ENCODE measurements at regions not wholly inside any gene's neighbourhood (a gene's known extent, or its start where the extent isn't known, plus 50 kb on each side); places are given as distances from the start of the nearest gene placed in this dataset.

DNA sequence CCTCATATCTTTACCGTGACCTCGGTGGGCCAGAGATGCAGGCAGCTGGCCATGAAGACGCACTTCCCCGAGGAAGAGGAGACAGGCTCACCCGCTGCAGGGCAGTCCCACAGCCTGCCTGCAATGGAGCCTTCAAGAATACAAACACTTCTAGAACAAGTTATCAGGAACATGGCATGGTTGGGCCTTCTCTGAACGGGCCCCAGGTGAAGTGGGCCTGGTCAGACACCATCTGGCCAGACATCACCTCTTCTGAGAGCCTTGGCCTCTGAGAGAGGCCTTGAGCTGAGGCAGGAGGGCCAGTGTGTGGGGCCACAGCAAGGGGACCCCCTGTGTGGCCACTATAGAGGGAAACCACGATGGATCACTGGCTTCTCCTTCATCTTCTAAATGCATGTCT is 112.4 kb upstream of the GDF10 start:
- no peak overlapping the region for H3K4me3 ChIP-seq (ENCODE audit: low read depth, low read length)
- TF ChIP-seq, protein P1, sequence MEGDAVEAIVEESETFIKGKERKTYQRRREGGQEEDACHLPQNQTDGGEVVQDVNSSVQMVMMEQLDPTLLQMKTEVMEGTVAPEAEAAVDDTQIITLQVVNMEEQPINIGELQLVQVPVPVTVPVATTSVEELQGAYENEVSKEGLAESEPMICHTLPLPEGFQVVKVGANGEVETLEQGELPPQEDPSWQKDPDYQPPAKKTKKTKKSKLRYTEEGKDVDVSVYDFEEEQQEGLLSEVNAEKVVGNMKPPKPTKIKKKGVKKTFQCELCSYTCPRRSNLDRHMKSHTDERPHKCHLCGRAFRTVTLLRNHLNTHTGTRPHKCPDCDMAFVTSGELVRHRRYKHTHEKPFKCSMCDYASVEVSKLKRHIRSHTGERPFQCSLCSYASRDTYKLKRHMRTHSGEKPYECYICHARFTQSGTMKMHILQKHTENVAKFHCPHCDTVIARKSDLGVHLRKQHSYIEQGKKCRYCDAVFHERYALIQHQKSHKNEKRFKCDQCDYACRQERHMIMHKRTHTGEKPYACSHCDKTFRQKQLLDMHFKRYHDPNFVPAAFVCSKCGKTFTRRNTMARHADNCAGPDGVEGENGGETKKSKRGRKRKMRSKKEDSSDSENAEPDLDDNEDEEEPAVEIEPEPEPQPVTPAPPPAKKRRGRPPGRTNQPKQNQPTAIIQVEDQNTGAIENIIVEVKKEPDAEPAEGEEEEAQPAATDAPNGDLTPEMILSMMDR (IDR thresholded peaks at IDR 0.05; ENCODE audit: insufficient read depth, low read depth, low read length) = no peak
- DNase-seq (ENCODE audit: low read depth) = no peak

DNA sequence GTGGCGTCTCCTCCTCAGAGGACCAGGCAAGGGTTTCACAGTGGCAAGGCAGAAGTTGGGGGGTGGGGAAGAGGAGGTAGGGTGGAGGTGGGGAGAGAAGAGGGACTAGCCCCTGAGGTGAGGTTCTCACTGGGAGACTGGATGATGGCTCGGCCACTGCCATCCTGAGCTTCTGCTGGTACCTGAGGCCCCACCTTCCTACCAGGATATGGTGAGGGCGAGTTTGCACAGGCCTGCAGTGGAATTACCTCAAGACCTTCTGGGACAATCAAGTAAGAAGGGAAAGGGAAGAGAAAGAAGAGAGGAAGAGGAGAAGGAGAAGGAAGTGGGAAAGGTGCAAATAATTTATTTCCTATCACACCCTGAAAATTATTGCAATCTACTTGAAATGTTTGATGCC is 111.8 kb upstream of the GDF10 start:
- TF ChIP-seq, protein P1 (IDR thresholded peaks at IDR 0.05; ENCODE audit: insufficient read depth, low read depth, low read length) = no peak
- H3K4me3 ChIP-seq (ENCODE audit: low read depth, low read length) = no peak overlapping the region
- DNase-seq (ENCODE audit: low read depth) = no peak

DNA sequence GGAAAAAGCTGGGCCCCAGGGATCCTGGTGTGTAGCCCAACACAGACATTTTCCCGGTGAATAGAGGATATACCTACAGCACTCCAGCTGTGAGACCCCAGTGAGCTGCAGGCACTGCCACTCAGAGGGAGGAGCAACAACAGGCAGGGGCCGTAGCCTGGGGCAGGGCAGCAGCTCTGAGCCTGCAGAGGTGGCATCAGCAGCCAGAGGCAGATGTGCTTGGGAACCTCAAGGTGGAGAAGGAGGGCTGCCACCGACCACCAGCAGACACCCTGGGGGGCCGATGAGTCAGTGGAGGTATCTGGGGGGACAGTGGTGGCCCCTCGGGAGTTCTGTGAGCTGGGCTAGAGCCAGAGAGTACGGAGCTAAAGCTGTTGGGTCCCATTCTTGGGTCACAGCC is 110.2 kb upstream of the GDF10 start:
- TF ChIP-seq, protein P1 (IDR thresholded peaks at IDR 0.05; ENCODE audit: insufficient read depth, low read depth, low read length) = no peak
- no peak overlapping the region for H3K4me3 ChIP-seq (ENCODE audit: low read depth, low read length)
- no peak for DNase-seq (ENCODE audit: low read depth)

DNA sequence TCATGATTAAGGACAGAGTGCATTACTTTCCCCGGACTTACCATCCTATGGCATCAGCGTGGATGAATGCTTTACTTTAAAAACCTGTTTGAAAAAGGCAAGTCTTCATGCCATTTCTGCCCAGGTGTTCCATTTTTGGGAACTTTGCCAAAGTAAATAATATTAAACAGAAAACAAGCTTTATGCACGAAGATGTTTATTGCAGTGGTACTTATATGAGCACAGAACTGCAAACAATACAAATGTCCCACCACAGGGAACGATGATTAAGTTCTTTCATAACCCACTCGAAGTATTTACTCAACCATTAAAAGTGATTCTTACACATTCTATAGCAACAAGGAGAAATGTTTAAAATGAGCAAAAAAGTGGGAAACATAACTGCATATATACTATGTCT is 109.7 kb upstream of the GDF10 start:
- TF ChIP-seq, protein P1 (IDR thresholded peaks at IDR 0.05; ENCODE audit: insufficient read depth, low read depth, low read length) = no peak
- DNase-seq (ENCODE audit: low read depth) = no peak
- H3K4me3 ChIP-seq (ENCODE audit: low read depth, low read length) = no peak overlapping the region

DNA sequence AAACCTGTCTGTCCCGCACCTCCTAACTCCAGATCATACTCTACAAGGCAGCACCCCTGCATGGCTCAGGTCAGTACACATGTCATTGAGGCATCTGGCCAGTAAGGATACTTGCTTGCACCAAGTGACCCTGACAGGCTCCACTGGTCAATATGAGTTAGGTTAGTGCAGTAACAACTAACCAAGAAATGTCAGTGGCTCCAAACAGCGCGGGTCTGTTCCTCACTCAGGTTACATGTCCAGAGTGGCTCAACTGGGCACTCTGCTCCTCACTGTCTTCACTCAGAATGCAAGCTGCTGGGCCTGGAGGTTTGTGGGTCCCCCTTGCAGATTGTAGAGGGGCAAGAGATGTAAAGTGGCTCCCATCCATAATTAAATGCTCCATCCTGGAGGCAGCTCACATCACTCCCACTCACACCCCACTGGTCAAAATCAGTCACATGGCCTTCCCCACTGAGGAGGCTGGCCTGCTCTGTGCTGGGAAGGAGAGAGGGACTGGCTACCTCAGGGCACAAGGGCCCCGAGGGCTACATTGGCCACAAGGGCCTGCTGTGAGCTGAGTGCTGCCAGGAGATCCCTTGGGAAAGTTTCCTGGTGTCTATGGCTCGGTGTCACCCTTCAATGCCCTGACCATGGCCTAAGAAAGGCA is 109.1 kb upstream of the GDF10 start:
- TF ChIP-seq, protein P1 (IDR thresholded peaks at IDR 0.05; ENCODE audit: insufficient read depth, low read depth, low read length) = no peak
- H3K4me3 ChIP-seq (ENCODE audit: low read depth, low read length) = no peak overlapping the region
- DNase-seq (ENCODE audit: low read depth) = no peak

DNA sequence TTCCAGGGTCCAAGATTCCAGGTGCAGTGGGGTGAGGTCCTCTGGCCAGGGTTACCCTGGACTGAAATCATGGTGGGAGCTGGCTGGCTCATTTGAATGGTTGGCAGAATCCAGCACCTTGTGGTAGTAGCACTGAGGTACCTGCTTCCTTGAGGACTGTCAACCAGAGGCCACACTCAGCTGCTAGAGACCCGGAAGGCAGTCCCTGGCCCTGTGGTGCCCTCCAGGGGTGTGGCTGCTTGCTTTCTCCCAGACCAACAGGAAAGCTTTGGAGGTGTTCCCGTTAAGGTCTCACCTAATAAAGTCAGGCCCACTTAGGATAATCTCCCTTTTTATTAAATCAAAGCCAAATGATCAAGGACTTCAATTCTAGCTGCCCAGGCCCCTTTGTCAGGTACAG is 107.7 kb upstream of the GDF10 start:
- TF ChIP-seq, protein P1 (IDR thresholded peaks at IDR 0.05; ENCODE audit: insufficient read depth, low read depth, low read length) = no peak
- DNase-seq (ENCODE audit: low read depth) = no peak
- no peak overlapping the region for H3K4me3 ChIP-seq (ENCODE audit: low read depth, low read length)

DNA sequence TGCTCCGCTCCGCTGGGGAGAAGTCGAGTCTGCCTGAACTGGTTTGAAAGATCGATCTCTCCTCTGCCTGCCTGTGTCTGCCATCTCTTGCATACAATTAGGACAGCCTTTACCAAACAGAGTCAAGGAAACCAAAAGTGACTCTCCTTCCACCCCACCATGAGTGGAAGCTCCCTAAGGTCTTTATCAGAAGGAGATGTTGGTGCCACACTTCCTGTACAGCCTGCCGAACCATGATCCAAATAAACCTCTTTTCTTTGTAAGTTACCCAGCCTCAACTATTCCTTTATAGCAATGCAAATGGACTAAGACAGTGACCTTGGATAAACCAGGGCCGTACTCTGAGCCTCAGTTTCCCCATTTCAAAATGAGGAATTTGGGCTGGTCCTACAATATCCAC is 106.3 kb upstream of the GDF10 start:
- TF ChIP-seq, protein P1 (IDR thresholded peaks at IDR 0.05; ENCODE audit: insufficient read depth, low read depth, low read length) = no peak
- no peak for DNase-seq (ENCODE audit: low read depth)
- H3K4me3 ChIP-seq (ENCODE audit: low read depth, low read length) = no peak overlapping the region

All from fibroblast of villous mesenchyme (primary cell).